HepG2 (cell line): ENCODE measurements at regions not wholly inside any gene's neighbourhood (a gene's known extent, or its start where the extent isn't known, plus 50 kb on each side); places are given as distances from the start of the nearest gene placed in this dataset.

Experiments
- ATAC-seq: fragments of 200-7000 bp; cut with Tn5 transposase; 3 replicates; pipeline ENCODE4 v1.9.1; 2020; ENCODE audit warnings: mild to moderate bottlenecking, moderate library complexity
- BruUV-seq: library from RNA; stranded (reverse); fragments of 400-500 nt; replicated peaks from 2 replicates; lab custom pipeline; 2021; lab: Mats Ljungman, UMichigan
- CTCF ChIA-PET: fragments of 300-600 bp; formaldehyde crosslinking; extraction: SDS; loops from one replicate; lab custom pipeline; 2021; ENCODE audit warnings: low total read pairs, inconsistent platforms, low intra/inter-chr PET ratio; lab: Yijun Ruan, JAX
- POLR2A ChIA-PET: fragments of 350-600 bp; sonication (Branson Sonifier 250); formaldehyde crosslinking; loops from one replicate; lab custom pipeline; 2020; ENCODE audit warnings: antibody characterized with exemption, inconsistent platforms; lab: Yijun Ruan, JAX
- DNase-seq: peaks from one replicate; pipeline ENCODE4 v3.0.0-alpha.2; 2015; ENCODE audit warnings: low spot score
- FAIRE-seq: peaks from 3 replicates; lab custom pipeline; 2011; peaks lifted over from hg19 to GRCh38; lab: Jason Lieb, UNC
- H2AFZ ChIP-seq: one replicate; pipeline ENCODE4 v1.6.1; 2011; ENCODE audit warnings: low read length, inconsistent platforms
- H3K27ac ChIP-seq: fragments of 300-600 bp; 3 replicates; pipeline ENCODE4 v1.8.0; 2011; ENCODE audit warnings: mixed run types, mild to moderate bottlenecking, mixed read lengths, low read length, inconsistent platforms; ENCODE audit not compliant: insufficient read depth; ENCODE audit errors: extremely low read length
- H3K27me3 ChIP-seq, 2 experiments: fragments of 200-600 bp in 1 of 2; 2 replicates in 1 of 2; 3 replicates in 1 of 2; pipeline versions ENCODE4 v1.6.0 to v1.8.0; 2011; ENCODE audit warnings: low read length in 2 of 2, mild to moderate bottlenecking in 2 of 2, moderate library complexity in 2 of 2, inconsistent platforms in 1 of 2; ENCODE audit not compliant: insufficient read depth in 2 of 2, control insufficient read depth in 1 of 2
- H3K36me3 ChIP-seq, 2 experiments: fragments of 200-600 bp in 1 of 2; replicated peaks in 1 of 2; 2 replicates in 1 of 2; 3 replicates in 1 of 2; pipeline versions ENCODE4 v1.5.1 to v1.8.0; 2011; ENCODE audit warnings: low read length in 2 of 2, inconsistent platforms in 1 of 2; ENCODE audit not compliant: insufficient read depth in 2 of 2, control insufficient read depth in 1 of 2
- H3K4me1 ChIP-seq: 2 replicates; pipeline ENCODE4 v1.5.1; 2012; ENCODE audit warnings: low read length, inconsistent platforms; ENCODE audit not compliant: insufficient read depth
- H3K4me2 ChIP-seq: 2 replicates; pipeline ENCODE4 v1.6.0; 2011; ENCODE audit warnings: low read depth, low read length, inconsistent platforms
- H3K4me3 ChIP-seq, 3 experiments: fragments of 200-600 bp in 1 of 3; sonication (generic), shearing (Covaris generic) in 1 of 3; replicated peaks in 1 of 3; 2 replicates each; pipeline ENCODE4 v1.5.1; 2011 to 2016; ENCODE audit warnings: low read length in 3 of 3, inconsistent platforms in 2 of 3, low read depth in 2 of 3, mild to moderate bottlenecking in 2 of 3, control low read depth in 1 of 3, mixed read lengths in 1 of 3; ENCODE audit not compliant: insufficient read depth in 1 of 3
- H3K79me2 ChIP-seq: one replicate; pipeline ENCODE4 v1.6.1; 2011; ENCODE audit warnings: low read length, inconsistent platforms; ENCODE audit not compliant: insufficient read depth
- H3K9ac ChIP-seq: 2 replicates; pipeline ENCODE4 v1.6.0; 2011; ENCODE audit warnings: mild to moderate bottlenecking, low read depth, low read length, inconsistent platforms; ENCODE audit not compliant: insufficient read depth
- H3K9me3 ChIP-seq: 2 replicates; pipeline ENCODE4 v1.5.1; 2012; ENCODE audit warnings: mild to moderate bottlenecking, low read length
- H4K20me1 ChIP-seq: 2 replicates; pipeline ENCODE4 v1.6.0; 2011; ENCODE audit warnings: inconsistent platforms, mild to moderate bottlenecking, low read length, moderate library complexity; ENCODE audit not compliant: insufficient read depth
- MAFF ChIP-seq: IDR thresholded peaks from 2 replicates; pipeline ENCODE4 v1.6.1; 2011; ENCODE audit warnings: low read depth, low read length, improper control_type of control experiment
- MEIS2 ChIP-seq: sonication (generic); formaldehyde crosslinking; IDR thresholded peaks from 2 replicates; pipeline ENCODE4 v1.9.0; 2021; ENCODE audit warnings: mild to moderate bottlenecking, missing genetic modification reagents
- ONECUT2 ChIP-seq: sonication (generic); formaldehyde crosslinking; IDR thresholded peaks from 2 replicates; pipeline ENCODE4 v1.4.0; 2020; ENCODE audit warnings: missing genetic modification reagents
- ZNF251 ChIP-seq: sonication (generic); formaldehyde crosslinking; IDR thresholded peaks from 2 replicates; pipeline ENCODE4 v1.9.0; 2021; ENCODE audit warnings: mild to moderate bottlenecking, missing genetic modification reagents
- ZNF552 ChIP-seq: sonication (generic); formaldehyde crosslinking; IDR thresholded peaks from 2 replicates; pipeline ENCODE4 v1.9.0; 2022; ENCODE audit warnings: missing genetic modification reagents, mild to moderate bottlenecking, borderline replicate concordance
- WGBS: methylation state at CpG from one replicate; pipeline ENCODE4 v1.1.6; 2017; ENCODE audit warnings: low lambda C conversion rate; 5-methylcytosine and 5-hydroxymethylcytosine counted together
- in situ Hi-C: cut with HindIII; loops from 2 replicates; pipeline ENCODE4 v1.10.0; 2017; ENCODE audit warnings: low pct_unique_long_range_greater_than_20kb; ENCODE audit not compliant: extremely low pct_ligation_motif_present
- intact Hi-C: fragments of 100-400 bp; cut with micrococcal nuclease; formaldehyde crosslinking; loops from one replicate; pipeline ENCODE4 v1.10.0; 2022; ENCODE audit not compliant: unreplicated experiment
- TF ChIP-seq, protein P1 (sequence below): sonication (generic); formaldehyde crosslinking; IDR thresholded peaks from 2 replicates; pipeline ENCODE4 v1.8.0; 2022; ENCODE audit warnings: mild to moderate bottlenecking, missing genetic modification reagents; ENCODE audit not compliant: insufficient replicate concordance
- TF ChIP-seq, protein P2 (sequence below): sonication (generic); formaldehyde crosslinking; IDR thresholded peaks from 2 replicates; pipeline ENCODE4 v1.5.1; 2020; ENCODE audit warnings: mild to moderate bottlenecking, missing genetic modification reagents, borderline replicate concordance

DNA sequence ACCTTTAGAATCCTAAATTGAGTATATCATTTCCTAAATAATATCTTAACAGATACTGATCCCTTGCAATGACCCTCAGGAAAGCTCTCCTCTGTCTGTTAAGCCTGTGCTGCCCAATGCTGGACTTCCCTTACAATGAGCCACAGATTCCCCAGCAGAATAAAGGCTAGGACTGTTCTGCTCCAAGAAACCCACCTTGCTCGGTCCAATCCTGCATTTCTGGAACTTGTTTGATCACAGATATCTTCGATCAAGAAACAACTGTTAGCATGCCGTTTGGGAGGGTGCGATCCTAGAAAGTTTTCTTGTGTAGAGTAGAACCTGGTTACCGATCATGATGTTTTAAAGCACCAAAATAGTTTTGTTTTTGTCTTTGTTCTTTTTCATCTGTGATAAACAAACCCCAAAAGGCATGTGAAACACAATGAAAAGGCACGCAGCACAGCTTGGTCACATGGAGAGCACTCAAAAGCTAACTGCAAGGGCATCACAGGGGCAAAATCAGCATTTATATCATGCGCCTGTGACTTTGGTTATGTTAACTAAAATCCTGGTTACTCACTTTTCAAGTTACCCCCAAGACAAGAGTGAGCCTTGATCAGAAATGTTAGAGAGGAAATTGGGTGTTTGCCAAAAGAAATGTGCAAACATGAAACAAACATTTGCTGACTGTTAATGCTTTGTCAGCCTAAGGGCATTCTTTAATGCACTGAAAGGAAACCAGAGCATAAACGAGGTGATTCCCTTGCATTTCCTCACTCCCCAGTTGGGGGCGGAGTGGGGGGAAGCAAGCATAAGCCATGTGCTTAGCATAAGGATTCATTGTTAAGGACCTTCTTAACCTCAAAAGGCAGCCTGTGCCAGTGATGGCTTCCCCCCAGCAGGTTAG lies 61.9 kb upstream of the ADAMTS16 start:
- no peak overlapping the region for H3K4me2 ChIP-seq
- H3K9me3 ChIP-seq = no peaks in the 10 kb centered on the region
- no peaks in the 10 kb centered on the region for H3K36me3 ChIP-seq
- no peak overlapping the region for H3K27ac ChIP-seq
- in situ Hi-C loops = no loop called here
- BruUV-seq = no TSS peak
- DNase-seq = no peak
- H2AFZ ChIP-seq = no peak overlapping the region
- WGBS = 25% methylated on average over 9 of the region's 9 CpGs
- H4K20me1 ChIP-seq = no peaks in the 10 kb centered on the region
- ATAC-seq = 0 out of 3 replicates have a peak, but pooled peaks have one; percentile 30
- H3K9ac ChIP-seq = no peak overlapping the region
- FAIRE-seq = no peak
- H3K4me1 ChIP-seq = no peaks in the 10 kb centered on the region; the same call in 1 of the 2 replicates
- POLR2A ChIA-PET = no interaction called here
- TF ChIP-seq, protein P1, sequence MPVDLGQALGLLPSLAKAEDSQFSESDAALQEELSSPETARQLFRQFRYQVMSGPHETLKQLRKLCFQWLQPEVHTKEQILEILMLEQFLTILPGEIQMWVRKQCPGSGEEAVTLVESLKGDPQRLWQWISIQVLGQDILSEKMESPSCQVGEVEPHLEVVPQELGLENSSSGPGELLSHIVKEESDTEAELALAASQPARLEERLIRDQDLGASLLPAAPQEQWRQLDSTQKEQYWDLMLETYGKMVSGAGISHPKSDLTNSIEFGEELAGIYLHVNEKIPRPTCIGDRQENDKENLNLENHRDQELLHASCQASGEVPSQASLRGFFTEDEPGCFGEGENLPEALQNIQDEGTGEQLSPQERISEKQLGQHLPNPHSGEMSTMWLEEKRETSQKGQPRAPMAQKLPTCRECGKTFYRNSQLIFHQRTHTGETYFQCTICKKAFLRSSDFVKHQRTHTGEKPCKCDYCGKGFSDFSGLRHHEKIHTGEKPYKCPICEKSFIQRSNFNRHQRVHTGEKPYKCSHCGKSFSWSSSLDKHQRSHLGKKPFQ = no peak
- 0 out of 2 replicates have a peak, but pooled peaks have one; percentile 12 for TF ChIP-seq MAFF
- no peak for TF ChIP-seq MEIS2 (CRISPR knock-in tag)
- no peak for TF ChIP-seq ZNF552 (CRISPR knock-in tag)
- no peak for TF ChIP-seq ZNF251
- TF ChIP-seq ONECUT2 = no peak
- TF ChIP-seq, protein P2, sequence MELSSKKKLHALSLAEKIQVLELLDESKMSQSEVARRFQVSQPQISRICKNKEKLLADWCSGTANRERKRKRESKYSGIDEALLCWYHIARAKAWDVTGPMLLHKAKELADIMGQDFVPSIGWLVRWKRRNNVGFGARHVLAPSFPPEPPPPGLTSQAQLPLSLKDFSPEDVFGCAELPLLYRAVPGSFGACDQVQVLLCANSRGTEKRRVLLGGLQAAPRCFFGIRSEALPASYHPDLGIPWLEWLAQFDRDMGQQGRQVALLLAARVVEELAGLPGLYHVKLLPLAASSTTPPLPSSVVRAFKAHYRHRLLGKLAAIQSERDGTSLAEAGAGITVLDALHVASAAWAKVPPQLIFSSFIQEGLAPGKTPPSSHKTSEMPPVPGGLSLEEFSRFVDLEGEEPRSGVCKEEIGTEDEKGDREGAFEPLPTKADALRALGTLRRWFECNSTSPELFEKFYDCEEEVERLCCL (CRISPR knock-in tag) = no peak
- intact Hi-C loops = no loop called here
- H3K27me3 ChIP-seq = peaks cover 0 to 8% of the 10 kb centered on the region in 2 experiments; a peak in 1 of 5 replicates
- no peaks in the 10 kb centered on the region for H3K79me2 ChIP-seq
- CTCF ChIA-PET = no interaction called here
- no peak overlapping the region for H3K4me3 ChIP-seq
